NB4 (cell line): ENCODE measurements at regions not wholly inside any gene's neighbourhood (a gene's known extent, or its start where the extent isn't known, plus 50 kb on each side); places are given as distances from the start of the nearest gene placed in this dataset.

Source experiments
- POLR2A ChIP-seq: IDR thresholded peaks from 2 replicates; pipeline ENCODE4 v1.6.1; 2011; ENCODE audit warnings: mild to moderate bottlenecking; ENCODE audit not compliant: insufficient read length; ENCODE audit errors: extremely low read depth
- TF ChIP-seq, protein P1 (sequence below): IDR thresholded peaks from one replicate; pipeline ENCODE4 v1.5.1; 2012; ENCODE audit warnings: low read depth, low read length

- TF ChIP-seq, protein P1, sequence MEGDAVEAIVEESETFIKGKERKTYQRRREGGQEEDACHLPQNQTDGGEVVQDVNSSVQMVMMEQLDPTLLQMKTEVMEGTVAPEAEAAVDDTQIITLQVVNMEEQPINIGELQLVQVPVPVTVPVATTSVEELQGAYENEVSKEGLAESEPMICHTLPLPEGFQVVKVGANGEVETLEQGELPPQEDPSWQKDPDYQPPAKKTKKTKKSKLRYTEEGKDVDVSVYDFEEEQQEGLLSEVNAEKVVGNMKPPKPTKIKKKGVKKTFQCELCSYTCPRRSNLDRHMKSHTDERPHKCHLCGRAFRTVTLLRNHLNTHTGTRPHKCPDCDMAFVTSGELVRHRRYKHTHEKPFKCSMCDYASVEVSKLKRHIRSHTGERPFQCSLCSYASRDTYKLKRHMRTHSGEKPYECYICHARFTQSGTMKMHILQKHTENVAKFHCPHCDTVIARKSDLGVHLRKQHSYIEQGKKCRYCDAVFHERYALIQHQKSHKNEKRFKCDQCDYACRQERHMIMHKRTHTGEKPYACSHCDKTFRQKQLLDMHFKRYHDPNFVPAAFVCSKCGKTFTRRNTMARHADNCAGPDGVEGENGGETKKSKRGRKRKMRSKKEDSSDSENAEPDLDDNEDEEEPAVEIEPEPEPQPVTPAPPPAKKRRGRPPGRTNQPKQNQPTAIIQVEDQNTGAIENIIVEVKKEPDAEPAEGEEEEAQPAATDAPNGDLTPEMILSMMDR, result no peak
- no peak for TF ChIP-seq POLR2A
Observed at GRCh38 chr4:188336891-188337290, 197.7 kb downstream of the TRIML1 start.
